Fibroblast of lung (primary cell): ENCODE measurements at regions not wholly inside any gene's neighbourhood (a gene's known extent, or its start where the extent isn't known, plus 50 kb on each side); places are given as distances from the start of the nearest gene placed in this dataset.
A peak's percentile ranks its signal among the peaks of the same experiment; 100 is the strongest.
"Not testable (repeated sequence)": the region's sequence is repeated elsewhere in the genome, so short reads cannot be mapped to it uniquely, and the experiment has no call there.

Experiments used
- DNase-seq, 2 donors: peaks; one replicate each; pipeline versions ENCODE4 v3.0.0 to v3.0.0-alpha.2; 2010; ENCODE audit warnings: low read depth in 2 of 2
- H2AFZ ChIP-seq: 2 replicates; pipeline ENCODE4 v1.5.1; 2012; ENCODE audit warnings: low read length, control low read depth, inconsistent platforms
- H3K27ac ChIP-seq: 2 replicates; pipeline ENCODE4 v1.5.1; 2011; ENCODE audit warnings: low read length, control low read depth; ENCODE audit not compliant: insufficient read depth
- H3K27me3 ChIP-seq: 2 replicates; pipeline ENCODE4 v1.5.1; 2011; ENCODE audit warnings: mild to moderate bottlenecking, low read length; ENCODE audit not compliant: control insufficient read depth, insufficient read depth
- H3K36me3 ChIP-seq: 2 replicates; pipeline ENCODE4 v1.5.1; 2011; ENCODE audit warnings: low read length; ENCODE audit not compliant: control insufficient read depth, insufficient read depth
- H3K4me1 ChIP-seq: 2 replicates; pipeline ENCODE4 v1.5.1; 2011; ENCODE audit warnings: low read length; ENCODE audit not compliant: control insufficient read depth, insufficient read depth; ENCODE audit errors: extremely low read depth
- H3K4me2 ChIP-seq: 2 replicates; pipeline ENCODE4 v1.5.1; 2011; ENCODE audit warnings: low read length, control low read depth; ENCODE audit not compliant: insufficient read depth; ENCODE audit errors: extremely low read depth
- H3K4me3 ChIP-seq, 4 experiments: fragments of 200-600 bp in 1 of 4; sonication (generic) in 1 of 4; replicated peaks in 1 of 4; 2 replicates each; pipeline ENCODE4 v1.5.1; 2011 to 2016; ENCODE audit warnings: low read length in 4 of 4, low read depth in 3 of 4, mild to moderate bottlenecking in 3 of 4, control low read depth in 2 of 4, inconsistent platforms in 1 of 4, mixed read lengths in 1 of 4; ENCODE audit not compliant: insufficient read depth in 1 of 4; ENCODE audit errors: control extremely low read depth in 1 of 4
- H3K79me2 ChIP-seq: 2 replicates; pipeline ENCODE4 v1.5.1; 2012; ENCODE audit warnings: mild to moderate bottlenecking, low read length, inconsistent platforms; ENCODE audit not compliant: control insufficient read depth, insufficient read depth
- H3K9ac ChIP-seq: 2 replicates; pipeline ENCODE4 v1.5.1; 2011; ENCODE audit warnings: mild to moderate bottlenecking, low read length, control low read depth; ENCODE audit not compliant: insufficient read depth
- H3K9me3 ChIP-seq: 2 replicates; pipeline ENCODE4 v1.5.1; 2012; ENCODE audit warnings: low read depth, low read length; ENCODE audit not compliant: control insufficient read depth, insufficient read depth
- H4K20me1 ChIP-seq: 2 replicates; pipeline ENCODE4 v1.5.1; 2011; ENCODE audit warnings: low read length; ENCODE audit not compliant: control insufficient read depth, insufficient read depth; ENCODE audit errors: extremely low read depth
- EZH2 ChIP-seq: IDR thresholded peaks from 2 replicates; pipeline ENCODE4 v1.5.1; 2012; ENCODE audit warnings: low read length, control low read depth, mild to moderate bottlenecking; ENCODE audit errors: missing control alignments
- TF ChIP-seq, protein P1 (sequence below), 2 donors: IDR thresholded peaks in 1 of 2; conservative IDR thresholded peaks in 1 of 2; 1 replicate in 1 of 2; 2 replicates in 1 of 2; pipeline ENCODE4 v1.5.1; 2011 to 2012; ENCODE audit warnings: low read length in 2 of 2, control low read depth in 1 of 2, inconsistent platforms in 1 of 2, low read depth in 1 of 2, mild to moderate bottlenecking in 1 of 2

DNA sequence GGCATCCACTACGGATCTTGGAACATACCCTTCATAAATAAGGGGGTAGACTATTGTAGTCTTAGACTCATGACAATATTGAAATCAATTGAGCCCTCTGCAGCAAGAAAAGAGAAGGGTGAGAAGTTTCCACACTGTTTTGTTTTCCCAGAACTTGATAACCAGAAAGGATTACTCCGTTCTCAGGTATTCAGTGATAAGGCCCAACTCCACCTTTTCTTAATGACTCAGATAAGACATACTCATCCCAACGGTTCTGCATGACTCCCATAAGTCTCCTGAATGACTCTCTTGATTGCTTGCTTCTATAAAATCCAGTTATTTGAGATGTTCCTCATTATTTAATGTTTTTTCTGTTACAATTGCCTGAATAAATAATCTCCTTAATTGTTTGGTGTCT lies 111.7 kb downstream of the PABPC4L start:
- no peak overlapping the region for H3K27ac ChIP-seq
- H3K4me3 ChIP-seq, result no peak overlapping the region
- no peak overlapping the region for H3K4me2 ChIP-seq
- H3K9ac ChIP-seq, result no peak overlapping the region
- DNase-seq, result peak in 1 of 2 donors; percentile 15
- no peaks in the 10 kb centered on the region for H3K27me3 ChIP-seq
- no peak overlapping the region for H2AFZ ChIP-seq
- H3K79me2 ChIP-seq, result no peaks in the 10 kb centered on the region
- TF ChIP-seq, protein P1, sequence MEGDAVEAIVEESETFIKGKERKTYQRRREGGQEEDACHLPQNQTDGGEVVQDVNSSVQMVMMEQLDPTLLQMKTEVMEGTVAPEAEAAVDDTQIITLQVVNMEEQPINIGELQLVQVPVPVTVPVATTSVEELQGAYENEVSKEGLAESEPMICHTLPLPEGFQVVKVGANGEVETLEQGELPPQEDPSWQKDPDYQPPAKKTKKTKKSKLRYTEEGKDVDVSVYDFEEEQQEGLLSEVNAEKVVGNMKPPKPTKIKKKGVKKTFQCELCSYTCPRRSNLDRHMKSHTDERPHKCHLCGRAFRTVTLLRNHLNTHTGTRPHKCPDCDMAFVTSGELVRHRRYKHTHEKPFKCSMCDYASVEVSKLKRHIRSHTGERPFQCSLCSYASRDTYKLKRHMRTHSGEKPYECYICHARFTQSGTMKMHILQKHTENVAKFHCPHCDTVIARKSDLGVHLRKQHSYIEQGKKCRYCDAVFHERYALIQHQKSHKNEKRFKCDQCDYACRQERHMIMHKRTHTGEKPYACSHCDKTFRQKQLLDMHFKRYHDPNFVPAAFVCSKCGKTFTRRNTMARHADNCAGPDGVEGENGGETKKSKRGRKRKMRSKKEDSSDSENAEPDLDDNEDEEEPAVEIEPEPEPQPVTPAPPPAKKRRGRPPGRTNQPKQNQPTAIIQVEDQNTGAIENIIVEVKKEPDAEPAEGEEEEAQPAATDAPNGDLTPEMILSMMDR (conservative IDR thresholded peaks at IDR 0.05 in 1 of 2, IDR thresholded peaks at IDR 0.05 in 1 of 2; ENCODE audit: low read depth in 1 of 2, low read length in 2 of 2), result no peak
- no peak for TF ChIP-seq EZH2
- no peaks in the 10 kb centered on the region for H3K9me3 ChIP-seq
- H3K36me3 ChIP-seq, result no peaks in the 10 kb centered on the region
- H3K4me1 ChIP-seq, result no peaks in the 10 kb centered on the region
- no peaks in the 10 kb centered on the region for H4K20me1 ChIP-seq

DNA sequence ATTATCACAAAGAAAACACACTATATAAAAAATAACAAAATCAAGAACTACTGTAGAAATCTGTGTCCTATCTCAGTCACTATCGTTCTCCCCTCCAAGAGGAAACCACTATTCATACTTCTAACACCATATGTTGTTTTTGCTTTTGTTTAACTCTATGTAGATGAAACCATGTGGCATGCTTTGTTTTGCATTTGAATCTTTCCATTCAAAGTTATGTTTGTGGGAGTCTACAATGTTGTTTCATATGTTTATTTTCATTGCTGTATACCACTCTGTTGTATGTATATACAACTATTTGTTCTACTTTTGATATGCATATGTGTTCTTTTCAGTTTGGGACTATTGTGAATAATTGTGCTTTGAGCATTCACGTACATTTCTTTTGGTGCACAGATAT lies 116.1 kb downstream of the PABPC4L start:
- no peak for TF ChIP-seq EZH2
- TF ChIP-seq, protein P1 (conservative IDR thresholded peaks at IDR 0.05 in 1 of 2, IDR thresholded peaks at IDR 0.05 in 1 of 2; ENCODE audit: low read depth in 1 of 2, low read length in 2 of 2), result no peak
- no peak for DNase-seq
- Histone ChIP-seq H3K27me3 (no peaks in the 10 kb centered on the region), H2AFZ (no peak overlapping the region), H3K4me3 (no peak overlapping the region), H4K20me1 (no peaks in the 10 kb centered on the region), H3K9me3 (no peaks in the 10 kb centered on the region), H3K27ac (no peak overlapping the region), H3K4me1 (no peaks in the 10 kb centered on the region), H3K4me2 (no peak overlapping the region), H3K79me2 (no peaks in the 10 kb centered on the region), H3K36me3 (no peaks in the 10 kb centered on the region), H3K9ac (no peak overlapping the region)

DNA sequence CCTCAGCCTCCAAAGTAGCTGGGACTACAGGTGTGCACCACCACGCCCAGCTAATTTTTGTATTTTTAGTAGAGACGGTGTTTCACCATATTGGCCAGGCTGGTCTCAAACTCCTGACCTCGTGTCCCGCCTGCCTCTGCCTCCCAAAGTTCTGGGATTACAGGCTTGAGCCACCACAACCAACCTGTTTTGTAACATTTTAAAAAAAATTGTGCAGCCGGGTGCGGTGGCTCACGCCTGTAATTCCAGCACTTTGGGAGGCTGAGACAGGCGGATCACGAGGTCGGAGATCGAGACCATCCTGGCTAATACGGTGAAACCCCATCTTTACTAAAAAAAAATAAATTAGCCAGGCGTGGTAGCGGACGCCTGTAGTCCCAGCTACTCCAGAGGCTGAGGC lies 122.5 kb downstream of the PABPC4L start:
- H2AFZ ChIP-seq, H3K9me3 ChIP-seq, H3K4me1 ChIP-seq, H3K79me2 ChIP-seq, H3K27me3 ChIP-seq, H3K27ac ChIP-seq, DNase-seq, H3K36me3 ChIP-seq, H3K4me3 ChIP-seq, H4K20me1 ChIP-seq, H3K9ac ChIP-seq, H3K4me2 ChIP-seq: not testable (repeated sequence)
